Hepatocyte (in vitro differentiated cells): ENCODE measurements at regions not wholly inside any gene's neighbourhood (a gene's known extent, or its start where the extent isn't known, plus 50 kb on each side); places are given as distances from the start of the nearest gene placed in this dataset.

ENCODE experiments used
- DNase-seq: peaks from one replicate; pipeline ENCODE4 v3.0.0-alpha.2; 2016; ENCODE audit warnings: low spot score
- H2AFZ ChIP-seq: fragments of 200-600 bp; sonication (generic); 2 replicates; pipeline ENCODE4 v1.6.0; 2016; ENCODE audit warnings: antibody characterized with exemption, mild to moderate bottlenecking
- H3K27ac ChIP-seq: fragments of 200-600 bp; sonication (generic); 2 replicates; pipeline ENCODE4 v1.5.1; 2016; ENCODE audit warnings: mild to moderate bottlenecking
- H3K27me3 ChIP-seq: fragments of 200-600 bp; sonication (generic); 2 replicates; pipeline ENCODE4 v1.6.1; 2016
- H3K36me3 ChIP-seq: fragments of 200-600 bp; sonication (generic); replicated peaks from 2 replicates; pipeline ENCODE4 v1.5.1; 2016; ENCODE audit warnings: low read depth; ENCODE audit not compliant: insufficient read depth
- H3K4me1 ChIP-seq: fragments of 200-600 bp; sonication (generic); 2 replicates; pipeline ENCODE4 v1.5.1; 2016; ENCODE audit warnings: mild to moderate bottlenecking, moderate library complexity; ENCODE audit not compliant: insufficient read depth
- H3K4me2 ChIP-seq: fragments of 200-600 bp; sonication (generic); 2 replicates; pipeline ENCODE4 v1.6.0; 2016
- H3K4me3 ChIP-seq: fragments of 200-600 bp; sonication (generic); 2 replicates; pipeline ENCODE4 v1.5.1; 2016; ENCODE audit warnings: mild to moderate bottlenecking
- H3K79me2 ChIP-seq: fragments of 200-600 bp; sonication (generic); 2 replicates; pipeline ENCODE4 v1.6.0; 2017; ENCODE audit warnings: mild to moderate bottlenecking
- H3K9me2 ChIP-seq: fragments of 200-600 bp; sonication (generic); replicated peaks from 2 replicates; pipeline ENCODE4 v1.6.0; 2017; ENCODE audit warnings: mild to moderate bottlenecking; ENCODE audit not compliant: insufficient read depth
- H3K9me3 ChIP-seq: fragments of 200-600 bp; sonication (generic); 2 replicates; pipeline ENCODE4 v1.5.1; 2016; ENCODE audit warnings: low read depth, mild to moderate bottlenecking
- H4K20me1 ChIP-seq: fragments of 200-600 bp; sonication (generic); 2 replicates; pipeline ENCODE4 v1.6.0; 2016; ENCODE audit warnings: mild to moderate bottlenecking; ENCODE audit not compliant: insufficient read depth, poor library complexity, severe bottlenecking
- CTCF ChIP-seq: fragments of 200-600 bp; sonication (generic); IDR thresholded peaks from 2 replicates; pipeline ENCODE4 v1.5.1; 2016; ENCODE audit warnings: antibody characterized with exemption, mild to moderate bottlenecking; ENCODE audit not compliant: poor library complexity
- EZH2 ChIP-seq: fragments of 200-600 bp; sonication (generic); IDR thresholded peaks from 2 replicates; pipeline ENCODE4 v1.6.1; 2016; ENCODE audit warnings: antibody characterized with exemption, mild to moderate bottlenecking, borderline replicate concordance
- EZH2phosphoT487 ChIP-seq: fragments of 200-600 bp; sonication (generic); IDR thresholded peaks from one replicate; pipeline ENCODE4 v1.6.1; 2018; ENCODE audit warnings: antibody characterized with exemption, mild to moderate bottlenecking, low read depth, moderate library complexity; ENCODE audit not compliant: unreplicated experiment, severe bottlenecking
- whole genome bisulfite sequencing: methylation state at CpG from one replicate; pipeline ENCODE4 v1.1.6; 2016; ENCODE audit warnings: low lambda C conversion rate; ENCODE audit errors: missing lambda C conversion rate; 5-methylcytosine and 5-hydroxymethylcytosine counted together

- peak; percentile 16 for DNase-seq
- Histone ChIP-seq H4K20me1 (no peaks in the 10 kb centered on the region), H3K9me2 (no peaks in the 10 kb centered on the region), H3K4me1 (no peaks in the 10 kb centered on the region), H3K27me3 (peaks cover 14% of the 10 kb centered on the region), H3K36me3 (no peaks in the 10 kb centered on the region), H2AFZ (no peak overlapping the region), H3K79me2 (no peaks in the 10 kb centered on the region), H3K9me3 (no peaks in the 10 kb centered on the region), H3K4me2 (peak overlapping the region; percentile 28), H3K27ac (no peak overlapping the region), H3K4me3 (no peak overlapping the region)
- 48% methylated on average over 11 of the region's 11 CpGs for WGBS
- TF ChIP-seq EZH2 (no peak), EZH2phosphoT487 (no peak), CTCF (no peak)
Observed at GRCh38 chr10:123428391-123428790, 237.8 kb upstream of the GPR26 start.

GRCh38 chr10:123429706-123430221 lies 236.4 kb upstream of the GPR26 start:
- Histone ChIP-seq H3K4me3 (no peak overlapping the region), H3K36me3 (no peaks in the 10 kb centered on the region), H3K27me3 (peaks cover 14% of the 10 kb centered on the region), H3K4me1 (no peaks in the 10 kb centered on the region), H3K9me3 (no peaks in the 10 kb centered on the region), H2AFZ (no peak overlapping the region), H3K27ac (no peak overlapping the region), H3K4me2 (no peak overlapping the region), H4K20me1 (no peaks in the 10 kb centered on the region), H3K79me2 (no peaks in the 10 kb centered on the region), H3K9me2 (no peaks in the 10 kb centered on the region)
- 55% methylated on average over 14 of the region's 14 CpGs for WGBS
- DNase-seq: no peak
- no peak for TF ChIP-seq CTCF
- TF ChIP-seq EZH2: no peak
- TF ChIP-seq EZH2phosphoT487: no peak

GRCh38 chr10:123433539-123433938 lies 232.6 kb upstream of the GPR26 start:
- Histone ChIP-seq H2AFZ (no peak overlapping the region), H3K27ac (no peak overlapping the region), H4K20me1 (no peaks in the 10 kb centered on the region), H3K4me1 (no peaks in the 10 kb centered on the region), H3K36me3 (no peaks in the 10 kb centered on the region), H3K4me3 (no peak overlapping the region), H3K9me3 (no peaks in the 10 kb centered on the region), H3K27me3 (peaks cover 2% of the 10 kb centered on the region), H3K4me2 (no peak overlapping the region), H3K79me2 (no peaks in the 10 kb centered on the region), H3K9me2 (no peaks in the 10 kb centered on the region)
- 95% methylated on average over 6 of the region's 6 CpGs for WGBS
- TF ChIP-seq CTCF (no peak), EZH2phosphoT487 (no peak), EZH2 (no peak)
- no peak for DNase-seq

DNA sequence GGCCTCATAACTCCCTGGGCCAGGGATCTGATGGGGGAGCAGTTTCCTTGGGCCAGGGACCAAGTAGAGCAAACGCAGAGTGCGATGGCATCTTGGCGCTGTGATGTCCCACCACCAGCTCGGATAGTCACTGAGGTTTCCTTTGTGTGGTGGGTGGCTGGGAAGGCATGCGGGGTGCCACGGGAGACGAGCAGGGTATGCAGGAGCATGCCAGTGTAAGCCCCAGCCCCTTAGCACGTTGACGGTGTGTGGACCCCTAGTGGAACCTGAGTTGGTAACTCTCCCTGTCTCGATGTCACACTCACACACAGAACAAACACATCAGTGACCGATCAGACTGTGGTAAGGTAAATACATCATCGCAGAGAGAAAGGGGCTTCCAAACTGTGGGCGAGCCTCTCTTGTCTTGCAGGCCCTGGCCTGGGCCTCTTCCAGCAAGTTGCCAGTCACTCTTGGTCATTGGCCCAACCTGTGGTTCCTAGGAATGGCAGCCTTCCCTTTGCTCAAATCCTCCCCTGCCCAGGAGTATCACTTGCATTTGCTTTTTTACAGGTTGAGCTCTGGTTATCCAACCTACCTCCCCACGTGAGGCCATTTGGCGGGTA lies 231.6 kb upstream of the GPR26 start:
- H3K4me1 ChIP-seq: no peaks in the 10 kb centered on the region
- H3K9me3 ChIP-seq: no peaks in the 10 kb centered on the region
- no peak overlapping the region for H3K27ac ChIP-seq
- no peaks in the 10 kb centered on the region for H4K20me1 ChIP-seq
- H3K9me2 ChIP-seq: no peaks in the 10 kb centered on the region
- H3K4me2 ChIP-seq: no peak overlapping the region
- no peak for DNase-seq
- no peak overlapping the region for H3K4me3 ChIP-seq
- H3K79me2 ChIP-seq: no peaks in the 10 kb centered on the region
- no peak for TF ChIP-seq EZH2
- no peak for TF ChIP-seq EZH2phosphoT487
- no peak for TF ChIP-seq CTCF
- H3K36me3 ChIP-seq: no peaks in the 10 kb centered on the region
- no peak overlapping the region for H2AFZ ChIP-seq
- 93% methylated on average over 15 of the region's 15 CpGs for WGBS
- H3K27me3 ChIP-seq: peaks cover 2% of the 10 kb centered on the region
